ENCODE measurements at regions not wholly inside any gene's neighbourhood (a gene's known extent, or its start where the extent isn't known, plus 50 kb on each side); places are given as distances from the start of the nearest gene placed in this dataset.
A peak's percentile ranks its signal among the peaks of the same experiment; 100 is the strongest.

DNA sequence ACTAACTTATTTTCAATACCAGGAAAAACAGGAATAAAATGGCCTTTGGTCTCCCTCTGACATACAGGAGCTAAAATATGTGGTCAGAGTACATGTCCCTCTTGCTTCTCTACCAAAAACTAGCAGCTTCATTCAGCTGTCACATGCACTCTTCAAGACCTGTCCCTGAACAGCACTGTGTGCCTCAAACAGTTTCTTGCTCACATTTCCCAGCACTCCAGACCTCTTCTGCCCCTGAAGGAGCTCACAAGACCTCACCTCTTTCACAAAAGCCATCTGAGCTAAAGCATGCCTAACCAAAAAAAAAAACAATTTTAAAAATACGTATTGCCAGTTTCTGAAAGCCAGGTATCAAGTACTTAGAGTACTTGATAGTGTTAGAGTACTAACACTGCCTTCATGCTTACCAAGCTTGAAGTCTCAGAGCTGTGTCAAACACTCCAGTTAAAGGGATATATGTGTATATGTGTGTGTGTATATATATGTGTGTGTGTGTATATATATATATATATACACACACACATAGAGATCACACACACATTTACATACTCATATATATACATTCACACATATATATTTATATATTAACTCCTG, 148.3 kb upstream of the POU3F2 start:
- Histone ChIP-seq H3K27me3 (replicated peaks) (no peaks in the 10 kb centered on the region; the same call in 1 of the 2 replicates), H3K4me1 (replicated peaks) (no peaks in the 10 kb centered on the region), H3K9me3 (replicated peaks) (no peaks in the 10 kb centered on the region), H3K36me3 (no peaks in the 10 kb centered on the region), H3K27ac (no peak overlapping the region), H3K4me3 (no peak overlapping the region)
- no peak for DNase-seq (ENCODE audit: low read depth in 1 of 2, low spot score in 2 of 2)

DNA sequence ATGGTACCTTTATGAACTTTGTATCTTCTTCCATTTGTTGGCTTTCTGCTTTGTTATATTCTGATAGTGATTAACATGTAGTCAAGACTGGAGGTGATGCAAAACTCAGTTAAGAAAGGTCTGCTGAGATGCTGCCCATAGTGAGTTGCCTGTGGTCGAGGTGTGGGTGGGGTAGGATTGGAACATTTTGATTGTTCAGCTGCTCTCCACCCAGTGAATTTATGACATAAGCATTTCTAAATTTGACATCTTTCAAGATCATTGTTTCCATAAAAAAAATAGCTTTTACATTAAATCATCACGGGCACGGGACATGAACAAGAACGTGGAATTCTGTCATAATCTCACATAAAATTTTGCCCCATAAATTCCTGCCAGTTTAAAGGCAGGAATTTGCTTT, 146.6 kb upstream of the POU3F2 start:
- Histone ChIP-seq H3K27me3 (replicated peaks) (no peaks in the 10 kb centered on the region; the same call in 1 of the 2 replicates), H3K36me3 (no peaks in the 10 kb centered on the region), H3K9me3 (replicated peaks) (no peaks in the 10 kb centered on the region), H3K4me1 (replicated peaks) (no peaks in the 10 kb centered on the region), H3K4me3 (no peak overlapping the region), H3K27ac (no peak overlapping the region)
- no peak for DNase-seq (ENCODE audit: low read depth in 1 of 2, low spot score in 2 of 2)

DNA sequence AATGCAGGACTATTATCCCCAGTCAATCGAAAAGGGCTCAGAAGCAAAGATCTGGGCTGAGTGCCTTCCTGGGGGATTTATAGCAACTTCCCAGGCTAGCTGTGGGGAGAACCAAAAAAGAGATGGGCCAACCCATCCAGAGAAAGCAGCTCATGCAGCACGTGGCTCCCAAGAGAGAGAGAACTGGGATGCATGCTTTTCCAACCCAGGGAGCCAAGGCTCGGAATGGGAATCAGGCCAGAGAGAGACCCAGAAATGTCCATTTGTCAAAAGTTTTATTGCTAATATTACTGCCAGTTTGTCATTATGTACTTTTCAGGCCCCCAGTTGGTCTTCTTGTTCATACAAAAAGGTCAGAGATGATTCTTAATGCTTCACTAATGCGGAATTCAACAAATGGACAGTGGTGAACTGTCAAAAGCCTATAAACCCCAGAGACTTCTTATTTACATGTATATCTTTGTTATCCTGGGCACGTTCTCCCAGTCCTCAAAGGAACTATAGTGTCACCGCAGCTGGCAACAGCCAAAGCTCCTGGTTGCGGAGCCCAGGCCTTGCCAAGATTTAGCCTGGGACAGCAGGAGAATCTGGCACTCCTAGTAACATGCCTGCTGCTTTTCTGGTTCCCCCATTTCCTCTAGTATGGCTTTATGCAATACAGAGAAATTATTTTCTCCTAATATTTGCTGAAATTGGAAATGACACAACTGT, 139.1 kb upstream of the POU3F2 start:
- Histone ChIP-seq H3K4me1 (replicated peaks) (no peaks in the 10 kb centered on the region), H3K27me3 (replicated peaks) (no peaks in the 10 kb centered on the region), H3K4me3 (no peak overlapping the region), H3K9me3 (replicated peaks) (no peaks in the 10 kb centered on the region), H3K27ac (no peak overlapping the region), H3K36me3 (no peaks in the 10 kb centered on the region)
- no peak for DNase-seq (ENCODE audit: low read depth in 1 of 2, low spot score in 2 of 2)

DNA sequence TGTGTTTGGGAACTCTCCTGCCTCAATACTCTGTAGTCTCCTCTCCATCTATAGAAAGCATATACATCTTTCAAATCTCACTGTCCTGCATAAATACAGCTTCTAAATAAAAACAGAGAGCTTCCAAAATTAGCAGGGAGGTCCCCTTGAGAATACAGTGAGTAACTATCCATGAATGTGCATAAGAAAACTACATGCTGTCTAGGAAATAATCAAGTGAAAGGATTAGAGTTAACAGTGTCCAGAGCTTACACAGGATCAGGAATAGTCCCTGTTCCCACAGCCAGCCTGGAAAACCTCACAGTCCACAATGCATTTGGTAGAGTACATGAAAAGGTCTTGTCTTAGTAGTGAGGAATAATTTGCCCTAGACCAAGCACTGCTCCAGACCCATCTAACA, 123.0 kb upstream of the POU3F2 start:
- Histone ChIP-seq H3K27me3 (replicated peaks) (no peaks in the 10 kb centered on the region; the same call in 1 of the 2 replicates), H3K9me3 (replicated peaks) (no peaks in the 10 kb centered on the region), H3K4me1 (replicated peaks) (no peaks in the 10 kb centered on the region), H3K27ac (no peak overlapping the region), H3K4me3 (no peak overlapping the region), H3K36me3 (no peaks in the 10 kb centered on the region)
- no peak for DNase-seq (ENCODE audit: low read depth in 1 of 2, low spot score in 2 of 2)

DNA sequence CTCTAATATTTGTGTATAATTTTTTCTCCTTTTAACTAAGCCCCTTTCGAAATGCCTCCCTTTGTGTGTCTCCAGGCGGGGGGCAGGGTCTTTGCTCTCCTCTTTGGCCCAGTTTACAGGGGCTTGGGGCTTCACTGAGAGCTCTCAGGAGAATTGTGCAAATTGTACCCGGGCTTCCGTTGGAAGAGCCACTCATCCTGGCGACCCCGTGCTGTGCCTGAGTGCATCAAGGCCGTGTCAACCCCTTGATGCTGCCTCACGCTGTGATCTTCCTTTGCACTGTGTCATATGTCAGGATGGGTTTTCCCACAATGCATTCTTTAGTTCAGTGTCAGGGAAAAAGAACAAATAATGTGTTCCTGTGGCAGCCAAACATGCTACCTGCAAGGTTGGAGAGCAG, 118.0 kb upstream of the POU3F2 start:
- Histone ChIP-seq H3K4me1 (replicated peaks) (no peaks in the 10 kb centered on the region), H3K4me3 (no peak overlapping the region), H3K27me3 (replicated peaks) (peaks cover 2% of the 10 kb centered on the region; the same call in 1 of the 2 replicates), H3K9me3 (replicated peaks) (no peaks in the 10 kb centered on the region), H3K36me3 (no peaks in the 10 kb centered on the region), H3K27ac (no peak overlapping the region)
- no peak for DNase-seq (ENCODE audit: low read depth in 1 of 2, low spot score in 2 of 2)

DNA sequence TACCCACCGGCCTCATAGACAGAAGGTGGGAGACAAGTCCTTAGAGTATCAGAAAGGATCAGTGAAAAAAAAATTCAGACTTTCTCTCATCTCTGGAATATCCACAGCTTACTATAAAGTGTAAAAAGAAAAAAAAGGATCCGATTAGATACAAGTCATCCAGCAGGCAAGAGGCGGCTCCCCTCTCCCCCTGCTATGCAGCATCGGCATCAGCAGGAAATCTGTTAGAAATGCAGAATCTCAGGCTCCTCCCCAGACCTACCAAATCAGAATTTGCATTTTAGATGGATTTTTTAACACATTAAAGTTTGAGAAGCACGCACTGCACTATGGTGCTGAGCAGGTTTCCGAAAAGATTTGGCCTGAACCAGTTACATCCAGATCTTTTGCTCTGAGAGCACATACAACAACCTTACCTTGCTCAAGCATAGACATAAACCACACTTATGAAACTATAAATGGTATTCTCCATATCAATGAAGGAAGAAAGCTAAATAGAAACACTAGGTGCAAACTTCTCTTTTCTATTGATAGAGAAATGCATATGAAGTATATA, 117.0 kb upstream of the POU3F2 start:
- H3K9me3 ChIP-seq (replicated peaks): no peaks in the 10 kb centered on the region
- no peak overlapping the region for H3K27ac ChIP-seq
- no peaks in the 10 kb centered on the region for H3K36me3 ChIP-seq
- DNase-seq (ENCODE audit: low read depth in 1 of 2, low spot score in 2 of 2): no peak
- H3K4me3 ChIP-seq: no peak overlapping the region
- H3K27me3 ChIP-seq (replicated peaks): peaks cover 2% of the 10 kb centered on the region; the same call in 1 of the 2 replicates
- no peaks in the 10 kb centered on the region for H3K4me1 ChIP-seq (replicated peaks)

DNA sequence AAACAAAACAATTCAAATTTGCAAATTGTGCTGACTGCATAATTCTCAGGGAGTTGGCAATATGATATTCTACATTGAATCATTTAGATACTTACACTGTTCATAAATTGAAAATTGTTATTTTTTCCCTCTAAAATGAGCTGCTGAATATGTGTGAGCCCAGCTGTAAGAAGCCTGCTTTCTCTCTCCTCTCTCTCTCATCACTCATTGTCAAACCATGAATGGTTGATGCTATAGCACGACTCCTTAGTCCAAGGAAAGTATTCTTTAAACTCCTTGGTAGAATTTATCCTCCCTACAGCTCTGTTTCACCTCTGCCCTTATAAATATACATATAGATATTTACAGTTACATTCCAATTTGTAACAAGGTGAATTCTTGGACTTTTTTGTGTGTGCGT, 116.4 kb upstream of the POU3F2 start:
- Histone ChIP-seq H3K36me3 (no peaks in the 10 kb centered on the region), H3K9me3 (replicated peaks) (no peaks in the 10 kb centered on the region), H3K27me3 (replicated peaks) (peaks cover 2% of the 10 kb centered on the region; the same call in 1 of the 2 replicates), H3K27ac (no peak overlapping the region), H3K4me1 (replicated peaks) (no peaks in the 10 kb centered on the region), H3K4me3 (no peak overlapping the region)
- DNase-seq (ENCODE audit: low read depth in 1 of 2, low spot score in 2 of 2): no peak

DNA sequence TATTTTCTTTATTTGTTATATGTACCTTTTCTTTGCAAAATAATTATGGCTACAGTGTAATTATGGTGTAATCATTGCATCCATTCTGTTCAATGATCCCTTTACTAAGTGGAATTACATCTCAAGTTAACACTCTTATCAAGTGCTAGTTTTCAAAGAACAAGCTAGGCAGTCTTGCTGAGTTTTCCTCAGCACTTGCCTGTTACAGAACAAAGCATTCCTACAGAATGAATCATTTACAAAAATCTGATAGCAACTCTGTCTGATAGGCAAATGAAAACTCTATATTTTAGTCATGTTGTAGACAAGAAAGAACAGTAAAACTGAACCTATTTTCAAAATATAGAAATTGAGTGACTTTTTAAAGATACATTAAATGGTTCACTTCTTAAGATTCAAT, 109.8 kb upstream of the POU3F2 start:
- Histone ChIP-seq H3K9me3 (replicated peaks) (no peaks in the 10 kb centered on the region), H3K27me3 (replicated peaks) (0 out of 2 replicates have a peak, but pooled peaks cover 2% of the 10 kb centered on the region), H3K4me3 (no peak overlapping the region), H3K36me3 (no peaks in the 10 kb centered on the region), H3K4me1 (replicated peaks) (no peaks in the 10 kb centered on the region), H3K27ac (no peak overlapping the region)
- DNase-seq (ENCODE audit: low read depth in 1 of 2, low spot score in 2 of 2): no peak

DNA sequence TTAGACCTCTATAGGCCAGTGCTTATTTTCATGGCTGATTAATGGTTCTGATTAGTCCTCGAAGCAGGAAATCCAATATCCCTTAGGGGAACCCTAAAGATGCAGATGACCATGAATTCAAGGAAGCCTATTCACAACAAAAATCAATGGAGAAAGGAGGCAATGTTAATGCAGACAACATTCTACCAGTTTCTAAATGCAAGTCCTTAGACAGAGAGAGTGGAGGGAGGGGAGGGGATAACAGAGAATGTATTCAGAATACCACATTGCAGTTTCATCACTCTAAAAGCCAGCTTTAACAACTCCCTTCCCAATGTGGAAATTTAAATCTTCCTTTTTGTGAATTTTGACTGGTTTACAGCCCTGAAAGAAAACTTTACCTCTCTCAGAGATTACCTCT, 87.1 kb upstream of the POU3F2 start:
- Histone ChIP-seq H3K4me3 (no peak overlapping the region), H3K4me1 (replicated peaks) (no peaks in the 10 kb centered on the region), H3K9me3 (replicated peaks) (no peaks in the 10 kb centered on the region), H3K36me3 (no peaks in the 10 kb centered on the region), H3K27me3 (replicated peaks) (no peaks in the 10 kb centered on the region), H3K27ac (no peak overlapping the region)
- DNase-seq (ENCODE audit: low read depth in 1 of 2, low spot score in 2 of 2): no peak

DNA sequence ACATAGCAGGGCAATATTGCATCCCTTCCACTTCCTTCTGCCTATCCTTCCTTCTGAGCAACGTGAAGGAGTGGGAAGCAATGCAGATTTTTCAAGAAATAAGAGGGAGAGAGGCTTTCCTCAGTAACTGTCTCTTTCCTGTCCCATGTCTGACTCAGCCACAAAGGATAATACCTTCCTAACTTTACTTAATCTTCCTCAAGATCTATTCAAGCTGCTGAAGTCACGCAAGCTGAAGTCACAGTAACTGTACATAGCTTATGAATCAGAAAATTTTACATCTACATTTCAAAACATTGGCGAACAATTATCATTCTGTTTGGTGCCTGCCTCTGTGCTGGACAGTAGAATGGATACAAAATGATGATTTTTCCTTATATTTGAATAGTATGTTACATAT, 86.4 kb upstream of the POU3F2 start:
- no peaks in the 10 kb centered on the region for H3K27me3 ChIP-seq (replicated peaks)
- no peaks in the 10 kb centered on the region for H3K9me3 ChIP-seq (replicated peaks)
- DNase-seq (ENCODE audit: low read depth in 1 of 2, low spot score in 2 of 2): no peak
- no peak overlapping the region for H3K4me3 ChIP-seq
- no peaks in the 10 kb centered on the region for H3K4me1 ChIP-seq (replicated peaks)
- no peak overlapping the region for H3K27ac ChIP-seq
- no peaks in the 10 kb centered on the region for H3K36me3 ChIP-seq

DNA sequence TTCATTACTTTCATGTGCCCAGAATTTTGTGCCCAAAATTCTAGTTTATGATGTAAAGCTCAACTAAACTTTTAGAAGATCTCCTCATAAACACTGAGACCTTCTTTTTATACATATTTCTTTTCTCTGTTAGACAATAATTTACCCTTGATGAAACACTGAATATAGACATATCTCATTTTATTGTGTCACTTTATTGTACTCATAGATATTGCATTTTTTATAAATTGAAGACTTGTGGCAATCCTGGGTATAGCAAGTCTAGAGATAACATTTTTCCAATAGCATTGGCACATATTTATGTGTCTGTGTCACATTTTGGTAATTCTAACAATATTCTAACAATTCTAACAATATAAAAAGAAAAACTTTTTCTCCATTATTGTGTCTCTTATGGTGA, 74.9 kb upstream of the POU3F2 start:
- Histone ChIP-seq H3K4me3 (no peak overlapping the region), H3K27me3 (replicated peaks) (no peaks in the 10 kb centered on the region), H3K36me3 (no peaks in the 10 kb centered on the region), H3K4me1 (replicated peaks) (no peaks in the 10 kb centered on the region), H3K27ac (no peak overlapping the region), H3K9me3 (replicated peaks) (no peaks in the 10 kb centered on the region)
- DNase-seq (ENCODE audit: low read depth in 1 of 2, low spot score in 2 of 2): no peak

DNA sequence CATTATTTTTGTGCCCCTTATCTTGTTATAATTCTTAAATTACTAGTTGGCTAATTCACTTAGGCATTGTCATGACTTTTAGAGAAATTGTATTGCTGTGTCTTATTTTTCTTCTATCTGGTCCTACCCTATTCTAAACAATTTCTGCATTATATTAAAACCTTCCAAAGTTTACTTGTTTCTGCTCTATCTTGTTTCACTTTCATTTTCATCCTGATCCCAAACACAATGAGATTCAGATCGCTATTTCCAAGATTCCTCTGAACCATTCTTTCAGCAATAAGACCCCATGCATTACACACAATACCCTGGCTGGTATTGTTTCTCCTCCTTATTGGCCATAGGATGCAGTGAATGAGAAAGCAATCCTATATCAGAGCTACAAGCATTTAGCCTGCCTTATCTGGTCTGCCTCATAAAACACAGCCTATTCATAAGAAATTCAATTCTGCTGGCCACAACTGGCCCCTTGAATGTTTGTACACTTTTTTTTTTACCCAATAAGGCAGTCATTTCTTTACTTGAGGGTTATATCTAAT, 69.9 kb upstream of the POU3F2 start:
- peak overlapping the region; percentile 16; the same call in 1 of the 2 replicates for H3K4me3 ChIP-seq
- H3K9me3 ChIP-seq (replicated peaks): no peaks in the 10 kb centered on the region
- no peak overlapping the region for H3K27ac ChIP-seq
- H3K27me3 ChIP-seq (replicated peaks): no peaks in the 10 kb centered on the region
- peak in 1 of 2 experiments; percentile 2 for DNase-seq (ENCODE audit: low read depth in 1 of 2, low spot score in 2 of 2)
- H3K36me3 ChIP-seq: no peaks in the 10 kb centered on the region
- H3K4me1 ChIP-seq (replicated peaks): no peaks in the 10 kb centered on the region

DNA sequence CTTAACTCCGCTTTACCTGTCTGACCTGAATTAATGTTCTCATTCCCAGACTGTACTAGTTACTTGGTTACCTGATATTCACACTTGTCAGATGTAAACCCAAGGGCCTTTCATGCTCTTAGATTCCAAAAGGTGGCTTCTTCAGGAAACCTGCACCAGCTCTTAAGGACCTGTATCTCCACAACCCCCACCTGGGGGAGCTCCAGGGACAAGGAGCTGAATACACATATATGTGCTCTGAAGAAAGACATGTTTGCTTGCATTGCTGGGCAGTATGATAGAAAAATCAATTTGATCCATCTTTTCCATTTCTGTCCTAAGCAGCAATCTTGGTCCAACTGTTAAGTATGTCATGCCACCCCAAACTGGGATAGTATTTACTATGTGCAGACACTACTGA, 64.8 kb upstream of the POU3F2 start:
- H3K4me1 ChIP-seq (replicated peaks): no peaks in the 10 kb centered on the region
- H3K27ac ChIP-seq: no peak overlapping the region
- H3K4me3 ChIP-seq: no peak overlapping the region
- no peaks in the 10 kb centered on the region for H3K36me3 ChIP-seq
- peaks cover 3% of the 10 kb centered on the region; the same call in 1 of the 2 replicates for H3K27me3 ChIP-seq (replicated peaks)
- H3K9me3 ChIP-seq (replicated peaks): no peaks in the 10 kb centered on the region
- no peak for DNase-seq (ENCODE audit: low read depth in 1 of 2, low spot score in 2 of 2)

DNA sequence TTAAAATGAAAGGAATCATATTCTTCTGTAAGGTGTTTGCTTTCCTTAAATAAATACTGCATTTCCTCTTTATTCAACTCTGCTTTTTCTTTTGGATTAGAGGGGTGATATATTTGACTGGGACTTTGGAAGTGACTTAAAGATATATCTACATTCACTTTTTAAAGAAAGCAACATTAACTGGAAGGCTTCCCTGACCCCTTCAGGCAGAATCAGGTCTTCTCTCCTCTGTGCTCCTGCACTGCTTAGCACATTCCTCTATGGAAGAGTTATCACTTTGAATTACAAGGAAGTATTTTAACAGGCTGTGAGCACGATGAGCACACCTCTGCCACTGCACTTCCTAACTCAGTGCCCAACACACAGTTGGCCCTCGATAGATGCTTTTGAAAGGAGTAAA, 59.2 kb upstream of the POU3F2 start:
- H3K27me3 ChIP-seq (replicated peaks): peaks cover 12% of the 10 kb centered on the region
- no peak overlapping the region for H3K27ac ChIP-seq

More for the DNA sequence above, 59.2 kb upstream of the POU3F2 start:
- no peak for DNase-seq (ENCODE audit: low read depth in 1 of 2, low spot score in 2 of 2)
- no peaks in the 10 kb centered on the region for H3K4me1 ChIP-seq (replicated peaks)
- H3K9me3 ChIP-seq (replicated peaks): no peaks in the 10 kb centered on the region
- no peaks in the 10 kb centered on the region for H3K36me3 ChIP-seq
- H3K4me3 ChIP-seq: no peak overlapping the region
